Right atrium auricular region (tissue), 2 donors: ENCODE measurements at regions not wholly inside any gene's neighbourhood (a gene's known extent, or its start where the extent isn't known, plus 50 kb on each side); places are given as distances from the start of the nearest gene placed in this dataset.

ENCODE experiments used
- DNase-seq: peaks from one replicate; pipeline ENCODE4 v3.0.0-alpha.2; 2019; ENCODE audit warnings: low spot score
- H3K27ac ChIP-seq, 2 donors: fragments of 200-600 bp; sonication (generic); 1 replicate in 1 of 2; 2 replicates in 1 of 2; pipeline ENCODE4 v1.5.1; 2016 to 2019
- H3K27me3 ChIP-seq, 2 donors: fragments of 200-600 bp; sonication (generic); one replicate each; pipeline versions ENCODE4 v1.5.1 to v1.6.0; 2017 to 2019
- H3K36me3 ChIP-seq: fragments of 200-600 bp; sonication (generic); one replicate; pipeline ENCODE4 v1.5.1; 2016
- H3K4me1 ChIP-seq, 2 donors: fragments of 200-600 bp; sonication (generic); one replicate each; pipeline versions ENCODE4 v1.5.1 to v1.6.0; 2017 to 2019
- H3K4me3 ChIP-seq, 2 donors: fragments of 200-600 bp; sonication (generic); 1 replicate in 1 of 2; 2 replicates in 1 of 2; pipeline ENCODE4 v1.5.1; 2017 to 2019; ENCODE audit warnings: mild to moderate bottlenecking in 1 of 2, moderate library complexity in 1 of 2
- H3K9me3 ChIP-seq, 2 donors: fragments of 200-600 bp; sonication (generic); one replicate each; pipeline ENCODE4 v1.5.1; 2019
- CTCF ChIP-seq, 2 donors: fragments of 200-600 bp; sonication (generic); IDR thresholded peaks; one replicate each; pipeline ENCODE4 v1.5.1; 2019; ENCODE audit warnings: antibody characterized with exemption in 2 of 2

- H3K9me3 ChIP-seq = peaks cover 0 to 10% of the 10 kb centered on the region in 2 donors
- no peaks in the 10 kb centered on the region for H3K36me3 ChIP-seq
- H3K4me1 ChIP-seq = no peaks in the 10 kb centered on the region
- no peak for DNase-seq
- H3K27ac ChIP-seq = no peak overlapping the region
- H3K27me3 ChIP-seq = no peaks in the 10 kb centered on the region
- TF ChIP-seq CTCF (IDR thresholded peaks at IDR 0.05) = no peak
- no peak overlapping the region for H3K4me3 ChIP-seq
Observed at GRCh38 chr6:155946860-155947259, 491.2 kb upstream of the NOX3 start.

GRCh38 chr6:155943635-155944034, 488.0 kb upstream of the NOX3 start:
- Histone ChIP-seq H3K36me3 (no peaks in the 10 kb centered on the region), H3K27me3 (no peaks in the 10 kb centered on the region), H3K4me3 (no peak overlapping the region), H3K27ac (no peak overlapping the region), H3K4me1 (no peaks in the 10 kb centered on the region), H3K9me3 (peaks cover 0 to 10% of the 10 kb centered on the region in 2 donors)
- no peak for DNase-seq
- no peak for TF ChIP-seq CTCF (IDR thresholded peaks at IDR 0.05)

- H3K27me3 ChIP-seq = no peaks in the 10 kb centered on the region
- no peak overlapping the region for H3K4me3 ChIP-seq
- no peaks in the 10 kb centered on the region for H3K9me3 ChIP-seq
- no peaks in the 10 kb centered on the region for H3K4me1 ChIP-seq
- no peaks in the 10 kb centered on the region for H3K36me3 ChIP-seq
- TF ChIP-seq CTCF (IDR thresholded peaks at IDR 0.05) = no peak
- no peak for DNase-seq
- H3K27ac ChIP-seq = no peak overlapping the region
Observed at GRCh38 chr6:155939253-155939652, 483.6 kb upstream of the NOX3 start.

- Histone ChIP-seq H3K4me1 (no peaks in the 10 kb centered on the region), H3K9me3 (no peaks in the 10 kb centered on the region), H3K27ac (no peak overlapping the region), H3K4me3 (no peak overlapping the region), H3K36me3 (no peaks in the 10 kb centered on the region), H3K27me3 (no peaks in the 10 kb centered on the region)
- no peak for DNase-seq
- no peak for TF ChIP-seq CTCF (IDR thresholded peaks at IDR 0.05)
Observed at GRCh38 chr6:155936551-155936950, 480.9 kb upstream of the NOX3 start.

- Histone ChIP-seq H3K4me1 (no peaks in the 10 kb centered on the region), H3K27ac (no peak overlapping the region), H3K36me3 (no peaks in the 10 kb centered on the region), H3K4me3 (no peak overlapping the region), H3K9me3 (no peaks in the 10 kb centered on the region), H3K27me3 (no peaks in the 10 kb centered on the region)
- no peak for DNase-seq
- TF ChIP-seq CTCF (IDR thresholded peaks at IDR 0.05) = no peak
Observed at GRCh38 chr6:155936127-155936526, 480.5 kb upstream of the NOX3 start.

GRCh38 chr6:155916846-155917624, 461.4 kb upstream of the NOX3 start:
- Histone ChIP-seq H3K9me3 (no peaks in the 10 kb centered on the region), H3K27me3 (no peaks in the 10 kb centered on the region), H3K4me3 (no peak overlapping the region), H3K27ac (no peak overlapping the region), H3K4me1 (no peaks in the 10 kb centered on the region), H3K36me3 (no peaks in the 10 kb centered on the region)
- TF ChIP-seq CTCF (IDR thresholded peaks at IDR 0.05) = no peak
- no peak for DNase-seq
